NCI-H226 (cell line): ENCODE measurements at regions not wholly inside any gene's neighbourhood (a gene's known extent, or its start where the extent isn't known, plus 50 kb on each side); places are given as distances from the start of the nearest gene placed in this dataset.

ENCODE experiments used
- DNase-seq: peaks from one replicate; pipeline ENCODE4 v3.0.0-alpha.2; 2015

DNA sequence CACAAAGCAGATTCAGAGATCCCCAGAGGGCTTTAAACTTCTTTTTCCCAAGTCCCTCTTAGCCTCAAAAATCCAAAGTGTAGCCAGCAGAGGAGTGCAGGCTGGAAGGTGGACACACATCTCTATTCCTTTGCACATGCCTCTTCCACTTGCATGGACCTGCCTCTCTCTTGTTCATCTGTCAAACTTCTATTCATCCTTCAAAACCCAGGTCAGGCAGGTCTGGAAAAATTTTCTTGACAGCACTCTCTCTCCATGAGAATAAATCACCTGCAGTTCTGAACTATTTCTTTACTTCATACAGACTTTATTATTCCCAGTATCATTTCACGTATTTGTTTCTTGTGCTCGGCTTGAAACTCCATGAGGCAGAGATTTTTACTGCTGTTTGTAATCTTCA lies 127.5 kb downstream of the SS18 start:
- DNase-seq, result no peak

DNA sequence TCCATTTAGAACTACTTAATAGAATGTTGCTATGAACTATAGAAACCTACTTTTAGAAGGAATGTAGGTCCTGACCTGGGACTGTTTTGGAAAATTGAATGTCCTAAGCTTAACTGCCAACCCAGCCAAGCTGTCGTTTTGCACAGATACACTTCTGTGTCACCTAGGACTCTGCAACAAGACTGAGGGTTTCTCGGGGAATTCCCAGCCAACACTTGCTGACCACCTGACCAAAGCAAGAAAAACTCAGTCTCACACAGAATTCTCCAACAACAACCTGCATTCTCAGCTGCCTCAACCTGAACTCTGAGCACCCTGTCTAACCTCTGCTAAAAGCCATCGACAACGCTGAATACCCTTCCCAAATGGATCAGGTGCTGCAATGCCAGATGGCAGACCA lies 128.2 kb downstream of the SS18 start:
- no peak for DNase-seq

DNA sequence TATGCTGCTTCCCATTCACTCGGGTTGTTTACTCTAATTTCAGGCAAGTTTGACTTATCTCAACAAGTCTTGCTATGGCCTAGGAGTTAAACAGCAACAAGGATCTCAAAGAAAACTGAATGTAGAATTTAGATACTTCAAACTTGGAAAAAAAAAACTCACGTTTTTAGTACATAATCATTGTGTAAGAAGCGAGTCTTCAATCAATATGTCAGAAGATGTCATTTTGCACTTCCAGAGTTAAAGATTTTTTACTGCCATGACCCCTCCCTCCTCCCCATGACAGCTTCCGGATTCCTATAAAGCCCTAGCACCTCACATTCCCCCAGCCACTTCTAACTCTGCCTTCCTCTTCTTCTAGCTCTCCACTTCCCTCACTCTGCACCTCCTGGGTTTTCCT lies 133.4 kb downstream of the SS18 start:
- DNase-seq, result no peak

DNA sequence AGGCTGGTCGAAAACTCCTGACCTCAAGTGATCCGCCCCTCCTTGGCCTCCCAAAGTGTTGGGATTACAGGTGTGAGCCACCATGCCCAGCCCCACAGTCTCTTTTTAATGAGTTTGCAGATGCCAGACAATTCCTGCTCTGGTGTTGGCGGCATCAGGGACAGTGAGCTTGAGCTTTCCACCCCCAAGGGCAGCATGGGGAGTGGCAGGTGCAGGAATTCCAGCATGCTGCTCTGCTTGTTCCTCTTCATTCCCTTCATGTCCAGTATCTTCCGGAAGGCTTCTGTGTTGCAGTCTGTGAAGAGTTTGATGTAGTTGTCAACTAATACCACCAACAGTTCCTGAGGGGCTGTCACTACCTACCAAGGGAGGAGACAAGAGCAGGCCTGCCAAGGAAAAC lies 137.3 kb downstream of the SS18 start:
- DNase-seq, result no peak

DNA sequence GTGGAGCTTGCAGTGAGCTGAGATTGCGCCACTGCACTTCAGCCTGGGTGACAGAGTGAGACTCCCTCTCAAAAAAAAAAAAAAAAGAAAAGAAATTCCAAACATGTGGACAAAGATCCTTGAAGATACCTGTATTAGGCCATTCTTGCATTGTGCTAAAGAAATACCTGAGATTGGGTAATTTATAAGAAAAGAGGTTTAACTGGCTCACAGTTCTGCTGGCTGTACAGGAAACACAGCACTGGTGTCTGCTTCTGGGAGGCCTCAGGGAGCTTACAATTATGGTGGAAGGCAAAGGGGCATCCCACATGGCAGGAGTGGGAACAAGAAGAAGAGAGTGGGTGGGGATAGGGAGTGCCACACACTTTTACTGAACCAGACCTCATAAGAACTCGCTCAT lies 140.1 kb downstream of the SS18 start:
- no peak for DNase-seq

DNA sequence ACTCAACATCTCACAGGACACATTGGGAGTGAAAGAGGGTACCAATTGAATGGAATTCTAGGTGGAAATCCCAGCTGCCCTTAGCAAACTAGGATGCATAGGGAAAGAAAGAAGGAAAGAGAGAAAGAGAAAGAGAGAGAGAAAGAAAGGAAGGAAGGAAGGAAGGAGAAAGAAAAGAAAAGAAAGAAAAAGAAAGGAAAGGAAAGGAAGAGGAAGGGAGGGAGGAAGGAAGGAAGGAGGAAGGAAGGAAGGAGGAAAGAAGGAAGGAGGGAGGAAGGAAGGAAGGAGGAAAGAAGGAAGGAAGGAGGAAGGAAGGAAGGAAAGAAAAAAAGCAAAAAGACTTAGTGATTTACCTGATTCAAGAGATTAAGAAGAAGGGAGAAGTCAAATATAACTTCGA lies 143.9 kb downstream of the SS18 start:
- DNase-seq, result no peak

DNA sequence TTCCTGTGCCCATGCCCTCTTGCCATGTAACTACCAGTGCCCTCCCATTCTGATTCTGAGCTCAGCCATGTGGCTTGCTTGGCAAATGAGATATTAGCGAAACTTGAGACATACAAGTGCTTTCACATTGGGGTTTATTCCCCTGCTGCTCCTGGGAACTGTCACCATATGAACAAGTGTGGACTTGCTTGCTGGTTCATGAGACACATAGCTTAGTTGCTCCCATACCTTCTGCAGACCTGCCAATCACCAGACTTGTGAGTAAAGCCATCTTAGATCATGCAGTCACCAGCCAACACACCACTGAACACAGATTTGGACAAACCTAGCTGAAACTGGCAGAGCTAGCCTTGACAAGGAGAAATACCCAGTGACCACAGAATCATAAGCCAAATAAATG lies 155.1 kb downstream of the SS18 start:
- no peak for DNase-seq

DNA sequence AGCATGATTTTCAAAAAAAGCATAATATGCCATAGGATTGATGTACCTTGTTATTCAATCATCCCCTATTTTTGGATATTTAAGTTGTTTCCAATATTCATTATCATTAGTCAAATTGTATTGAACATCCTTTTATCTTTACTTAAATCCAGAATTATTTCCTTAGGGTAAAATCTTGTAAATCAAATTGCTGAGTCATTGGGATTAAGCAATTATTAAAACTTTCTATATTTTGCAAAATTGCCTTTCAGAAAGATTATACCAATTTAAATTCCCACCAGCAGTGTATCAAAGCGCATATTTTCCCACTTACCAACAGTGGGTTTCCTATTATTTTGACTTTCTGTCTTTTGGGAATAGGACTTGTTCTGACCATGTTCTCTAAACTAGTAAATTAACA lies 159.3 kb downstream of the SS18 start:
- DNase-seq, result no peak

DNA sequence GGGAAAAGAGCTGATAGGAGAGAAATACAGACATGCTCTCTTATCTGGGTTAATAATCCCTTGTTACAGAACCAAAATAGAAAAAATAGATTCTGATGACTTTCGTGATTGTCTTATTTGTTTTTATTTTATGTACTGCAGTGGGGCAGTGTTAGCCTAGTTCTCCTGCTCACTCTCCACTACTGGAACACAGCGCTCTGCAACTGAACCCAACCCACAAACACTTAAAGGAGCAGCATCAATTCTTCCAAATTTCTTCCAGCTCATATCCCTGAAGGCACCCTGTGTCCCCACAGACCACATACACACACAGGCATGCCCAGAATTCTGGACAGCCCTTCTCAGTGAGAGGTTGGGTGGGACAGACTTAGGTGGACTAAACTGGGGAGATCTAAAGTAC lies 160.6 kb downstream of the SS18 start:
- DNase-seq, result no peak

DNA sequence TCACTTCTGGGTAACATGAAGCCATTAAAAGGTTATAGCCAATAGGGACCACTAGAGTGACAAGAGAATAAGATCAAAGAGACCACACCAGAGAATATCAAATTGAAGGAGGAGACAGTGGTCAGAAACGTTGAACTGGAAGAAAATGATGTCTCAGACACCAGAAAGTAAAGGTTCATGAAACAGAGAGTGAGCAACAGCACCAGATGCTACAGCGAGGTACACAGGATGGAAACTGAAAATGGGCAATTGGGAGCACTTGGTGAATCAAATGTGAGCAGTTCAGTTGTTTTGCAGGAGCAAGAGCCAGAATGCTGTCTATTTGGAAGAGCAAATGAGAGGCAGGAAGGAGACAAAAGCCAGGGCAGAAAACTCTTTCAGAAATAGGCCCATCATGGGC lies 162.6 kb downstream of the SS18 start:
- DNase-seq, result no peak

DNA sequence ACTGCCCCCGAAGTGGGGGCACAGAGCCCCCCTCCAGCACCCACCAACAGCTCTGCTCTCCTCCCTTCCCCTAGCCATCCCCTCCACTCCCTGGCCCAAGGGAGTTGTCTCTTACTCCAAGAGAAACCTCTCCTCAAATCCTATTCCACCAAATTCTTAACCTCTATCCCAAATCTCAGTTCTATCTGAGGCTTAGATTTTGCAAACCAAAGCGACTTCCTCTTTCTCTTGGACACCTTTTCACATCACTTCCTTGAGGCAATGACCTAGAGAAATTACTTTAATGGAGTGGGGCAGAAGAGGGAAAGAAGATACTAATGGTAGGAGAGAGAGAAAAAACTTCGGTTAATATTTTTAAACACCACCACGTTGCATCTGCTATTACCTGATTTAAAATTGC lies 167.2 kb downstream of the SS18 start:
- DNase-seq, result no peak

DNA sequence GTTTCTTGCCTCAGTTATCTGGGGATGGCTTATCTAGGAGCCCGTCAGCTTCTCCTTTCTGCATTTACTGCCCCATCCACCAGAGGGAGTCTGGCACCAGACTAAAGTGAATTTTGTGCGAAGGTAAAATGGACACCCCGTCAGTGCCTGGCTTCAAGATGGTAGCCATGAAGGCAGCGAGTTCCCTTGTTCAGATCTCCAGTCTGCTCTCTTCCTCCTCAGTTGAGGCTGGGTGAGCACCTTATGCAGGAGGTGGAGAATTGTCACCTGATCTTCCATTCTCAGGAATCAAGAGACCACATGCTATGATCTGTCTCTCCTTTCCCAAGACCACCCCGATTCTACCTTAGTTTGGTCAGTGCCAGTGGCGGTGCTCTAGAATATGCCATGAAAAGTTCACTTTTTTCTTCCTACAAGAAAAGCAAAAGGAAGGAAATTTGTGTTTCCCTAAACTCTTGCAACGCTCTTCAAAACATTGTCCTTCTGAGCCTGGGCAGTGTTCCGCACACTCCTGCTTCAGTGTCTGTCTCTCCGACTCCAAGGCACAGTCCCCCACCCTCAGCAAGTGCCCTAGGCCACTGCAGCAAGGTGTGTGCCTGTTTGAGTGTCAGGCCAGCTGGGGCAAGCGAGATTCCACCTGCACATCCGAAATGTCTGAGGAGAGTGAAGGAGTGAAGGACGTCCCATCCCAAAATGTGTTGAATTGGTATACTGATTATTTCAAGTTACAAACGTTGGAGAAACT lies 168.6 kb downstream of the SS18 start:
- DNase-seq, result peak; percentile 24

DNA sequence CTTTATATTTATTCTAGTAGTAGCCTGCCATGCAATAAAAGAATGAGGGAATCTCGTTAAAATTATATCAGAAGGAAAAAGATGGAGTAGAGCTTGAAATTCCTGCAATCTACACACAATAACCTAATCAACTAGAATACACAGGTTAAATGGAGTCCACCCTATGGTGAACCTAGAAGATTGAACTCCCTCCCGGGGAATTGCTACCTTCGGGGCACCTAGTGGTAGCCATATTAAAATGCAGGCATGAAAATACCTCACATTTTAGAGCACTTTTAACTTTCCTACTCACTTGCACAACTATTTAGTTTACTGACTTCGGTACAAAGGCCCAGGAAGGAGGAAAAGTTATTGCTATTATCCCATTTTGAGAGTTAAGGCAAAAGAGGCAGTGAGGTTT lies 174.5 kb downstream of the SS18 start:
- no peak for DNase-seq

DNA sequence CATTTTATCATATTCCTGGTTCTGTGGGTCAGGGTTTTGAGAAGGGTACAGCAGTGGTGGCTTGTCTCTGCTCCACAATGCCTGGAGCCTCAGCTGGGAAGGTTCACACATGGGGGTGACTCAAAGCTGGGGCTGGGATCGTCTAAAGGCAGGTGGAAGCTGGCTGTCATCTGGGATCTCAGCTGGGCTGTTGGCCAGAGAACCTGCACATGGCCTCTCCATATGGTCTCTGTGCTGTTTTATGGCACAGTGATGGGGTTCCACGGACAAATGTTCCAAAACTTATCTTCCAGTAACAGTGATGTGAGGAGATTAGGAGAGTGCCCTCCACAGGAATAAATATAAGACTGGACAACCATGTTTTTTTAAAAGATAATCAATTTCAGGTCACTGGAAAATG lies 191.4 kb downstream of the SS18 start:
- DNase-seq, result no peak

DNA sequence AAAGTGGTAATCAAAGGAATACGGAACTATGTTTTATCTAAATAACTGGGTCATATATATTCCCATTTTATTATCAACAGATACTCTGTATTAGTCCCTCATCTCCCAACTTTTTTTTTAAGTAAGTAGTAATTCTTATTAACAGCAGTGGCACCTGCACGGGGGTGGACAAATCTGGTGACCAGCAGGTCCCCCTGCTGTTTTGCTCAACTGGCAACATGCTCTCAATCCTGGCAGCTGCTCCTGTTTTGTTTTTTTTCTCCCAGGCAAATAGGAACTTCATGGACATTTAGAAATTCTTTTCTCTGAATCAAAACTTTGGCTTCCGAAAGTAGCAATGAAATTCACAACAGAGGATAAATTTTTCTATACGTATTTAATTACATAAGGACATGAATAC lies 193.5 kb downstream of the SS18 start:
- DNase-seq, result no peak

DNA sequence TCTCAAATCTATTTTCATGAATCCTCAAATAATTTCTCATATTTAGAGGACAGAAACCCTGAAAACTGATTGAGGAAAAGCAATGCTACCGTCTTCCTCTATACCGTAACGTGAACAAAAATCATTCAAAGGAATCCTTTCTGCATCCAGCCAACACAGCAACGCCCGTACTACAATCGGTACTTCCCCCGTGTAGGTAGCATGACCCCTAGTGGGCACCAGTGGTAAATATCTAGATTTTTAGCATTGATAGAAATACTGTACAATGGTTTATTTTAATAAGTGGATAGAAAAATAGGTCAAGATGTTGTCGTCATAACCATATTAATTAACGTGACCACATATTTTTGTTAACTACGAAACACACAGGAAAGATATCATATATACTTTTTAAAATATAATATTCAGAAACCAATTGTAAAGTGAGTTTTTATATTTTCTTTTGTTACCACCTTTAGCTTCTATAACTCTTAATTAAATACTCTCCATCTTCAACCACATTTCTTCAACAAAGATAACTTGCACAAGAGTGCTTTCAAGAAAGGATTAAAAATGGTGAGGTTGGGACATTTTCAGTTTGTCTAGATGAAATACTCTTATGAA lies 194.1 kb downstream of the SS18 start:
- DNase-seq, result no peak

DNA sequence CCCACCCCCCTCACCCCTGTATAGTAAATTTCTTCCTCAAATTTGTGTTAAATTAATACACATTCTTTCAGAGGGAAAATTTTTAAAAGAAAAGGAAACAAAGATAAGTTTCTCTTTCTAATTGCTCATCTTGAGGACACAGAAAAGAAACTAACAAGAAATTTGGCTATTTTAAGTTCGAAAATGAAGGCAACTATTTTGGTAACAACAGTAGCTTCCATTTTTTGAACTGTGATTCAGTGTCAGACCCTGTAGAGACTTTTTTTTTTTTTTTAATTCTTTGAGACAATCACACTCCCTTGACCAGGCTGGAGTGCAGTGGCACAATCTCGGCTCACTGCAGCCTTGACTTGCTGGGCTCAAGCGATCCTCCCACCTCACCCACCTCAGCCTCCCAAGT lies 194.9 kb downstream of the SS18 start:
- no peak for DNase-seq

DNA sequence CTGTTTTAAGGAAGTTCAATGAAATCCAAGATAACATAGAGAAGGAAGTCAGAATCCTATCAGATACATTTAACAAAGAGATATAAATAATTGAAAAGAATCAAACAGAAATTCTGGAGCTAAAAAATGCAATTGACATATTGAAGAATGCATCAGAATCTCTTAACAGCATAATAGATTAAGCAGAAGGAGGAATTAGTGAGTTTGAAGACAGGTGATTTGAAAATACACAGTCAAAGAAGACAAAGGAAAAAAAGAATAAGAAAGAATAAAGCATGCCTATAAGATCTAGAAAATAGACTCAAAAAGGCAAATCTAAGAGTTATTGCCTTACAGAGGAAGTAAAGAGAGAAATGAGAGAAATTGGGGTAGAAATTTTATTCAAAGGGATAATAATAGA lies 204.1 kb downstream of the SS18 start:
- DNase-seq, result no peak

DNA sequence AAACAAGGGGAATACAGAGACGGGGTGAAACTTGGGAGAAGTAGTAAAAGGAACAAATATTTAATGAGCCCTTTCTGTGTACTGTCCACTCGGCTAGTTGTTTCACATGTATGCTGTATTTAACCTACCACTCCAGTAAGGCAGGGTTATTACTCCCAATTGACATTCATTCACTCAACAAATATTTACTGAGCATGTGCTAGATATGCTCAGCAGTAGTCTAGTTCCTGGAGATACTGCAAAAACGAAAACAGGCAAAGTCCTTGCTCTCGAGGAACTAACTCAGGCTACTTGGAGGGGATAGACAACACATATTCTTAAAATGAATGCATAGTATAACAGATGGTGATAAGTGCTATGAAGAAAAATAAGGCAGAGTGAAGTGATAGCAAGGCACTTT lies 207.3 kb downstream of the SS18 start:
- no peak for DNase-seq

DNA sequence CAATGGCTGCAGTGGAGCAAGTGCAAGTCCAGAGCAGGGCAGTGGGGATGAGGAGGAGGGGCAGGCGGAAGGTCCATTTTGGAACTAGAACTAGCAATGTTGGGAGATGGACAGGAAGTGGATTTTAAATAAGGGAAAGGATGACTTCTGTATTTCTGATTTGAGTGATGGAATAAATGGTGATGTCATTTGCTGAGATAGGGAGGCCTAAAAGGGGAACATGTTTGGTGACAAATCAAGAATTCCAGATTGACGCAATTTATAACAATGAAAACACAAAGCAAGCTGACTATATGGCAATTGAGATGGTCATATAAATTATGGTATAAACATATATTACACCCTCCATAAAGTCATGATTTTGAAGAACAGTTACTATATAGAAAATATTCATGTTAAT lies 209.3 kb downstream of the SS18 start:
- DNase-seq, result no peak

DNA sequence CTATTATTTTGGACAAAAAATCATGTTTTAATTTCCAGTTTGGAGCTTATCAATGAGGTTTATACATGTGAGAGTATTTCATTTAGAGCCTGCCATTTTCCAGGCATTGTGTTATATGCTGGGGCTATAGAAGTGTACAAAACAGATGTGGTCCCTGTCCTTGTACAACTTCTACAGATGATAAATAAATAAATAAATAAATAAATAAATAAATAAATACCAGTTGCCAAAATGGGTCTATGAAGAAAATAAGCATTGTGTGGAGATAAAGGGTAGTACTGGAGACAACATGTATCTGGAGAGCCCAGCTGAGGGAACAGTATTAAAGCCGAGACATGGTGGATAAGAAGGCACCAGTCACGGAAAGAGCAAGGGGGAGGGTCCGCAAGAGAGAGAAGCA lies 210.0 kb downstream of the SS18 start:
- DNase-seq, result no peak

DNA sequence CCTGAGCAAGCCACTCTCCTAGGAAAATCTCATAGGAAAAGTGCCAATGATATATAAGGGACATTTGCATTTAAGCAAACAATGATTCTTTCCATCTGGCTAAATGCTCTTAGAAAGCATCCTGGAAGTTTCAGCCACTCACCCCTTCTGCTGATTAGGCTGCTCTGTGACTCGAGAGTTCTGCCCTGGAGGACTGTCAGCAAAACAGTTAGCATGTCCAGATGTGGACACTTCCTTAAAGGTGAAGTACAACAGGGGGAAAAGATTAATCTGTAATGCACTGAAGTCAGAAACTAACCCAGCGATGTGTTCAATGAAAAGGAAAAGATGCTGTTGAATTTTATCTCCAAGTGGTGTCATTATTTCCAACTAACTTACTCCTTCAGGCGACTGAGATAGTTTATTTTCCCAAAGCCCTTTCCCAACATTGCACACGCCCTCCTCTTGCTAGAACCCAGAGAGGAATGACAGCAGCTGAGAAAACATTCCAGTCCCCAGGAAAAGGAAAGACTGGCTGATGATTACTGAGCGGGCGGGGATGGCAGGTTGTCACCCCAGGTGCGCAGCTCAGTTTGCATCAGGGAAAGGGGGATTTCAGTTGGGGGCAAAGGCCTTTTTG lies 214.0 kb downstream of the SS18 start:
- DNase-seq, result no peak

DNA sequence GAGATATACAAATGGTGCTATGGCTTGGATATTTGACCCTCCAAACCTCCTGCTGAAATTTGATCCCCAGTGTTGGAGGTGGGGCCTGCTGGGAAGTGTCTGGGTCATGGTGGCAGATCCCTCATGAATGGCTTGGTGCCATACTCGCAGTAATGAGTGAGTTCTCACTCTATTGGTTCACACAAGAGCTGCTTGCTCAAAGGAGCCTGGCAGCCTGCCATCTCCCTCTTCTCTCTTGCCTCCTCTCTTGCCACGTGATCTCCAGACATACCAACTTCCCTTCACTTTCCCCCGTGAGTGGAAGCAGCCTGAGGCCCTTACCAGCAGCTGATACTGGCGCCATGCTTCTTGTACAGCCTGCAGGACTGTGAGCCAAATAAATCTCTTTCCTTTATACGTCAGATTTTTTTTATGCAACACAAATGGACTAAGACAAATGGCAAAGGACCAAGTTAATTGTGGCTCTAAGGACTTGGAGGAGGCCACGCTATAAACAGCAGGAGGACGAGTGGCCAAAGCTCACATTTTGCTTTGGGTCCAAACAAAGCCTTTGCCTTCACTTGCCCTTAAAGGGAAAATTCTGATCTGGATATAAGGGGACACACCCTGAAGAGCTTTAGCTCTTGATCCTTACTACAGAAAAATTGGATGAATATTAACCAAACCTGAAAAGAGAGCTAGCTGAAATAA lies 214.7 kb downstream of the SS18 start:
- no peak for DNase-seq

DNA sequence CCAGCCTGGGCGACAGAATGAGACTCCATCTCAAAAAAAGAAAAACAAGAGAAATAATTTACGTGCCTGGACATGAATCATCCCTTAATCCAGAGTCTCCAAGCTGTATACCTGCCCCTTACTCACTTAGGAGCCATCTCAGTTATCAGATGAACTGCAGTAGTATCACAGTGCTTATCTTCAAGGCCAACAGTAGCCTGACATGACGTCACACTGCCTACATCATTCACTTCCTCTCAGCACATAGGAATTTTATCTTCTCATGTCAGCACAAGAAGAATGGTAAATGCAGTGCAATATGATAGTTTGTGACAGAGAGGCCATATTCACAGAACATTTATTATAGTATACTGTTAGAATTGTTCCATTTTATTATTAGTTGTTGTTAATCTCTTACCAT lies 216.6 kb downstream of the SS18 start:
- no peak for DNase-seq
